H9 (cell line): ENCODE measurements at regions not wholly inside any gene's neighbourhood (a gene's known extent, or its start where the extent isn't known, plus 50 kb on each side); places are given as distances from the start of the nearest gene placed in this dataset.

Source experiments
- DNase-seq: peaks from one replicate; pipeline ENCODE4 v3.0.0-alpha.2; 2017
- H2AFZ ChIP-seq: one replicate; pipeline ENCODE4 v1.6.1; 2013; ENCODE audit warnings: mild to moderate bottlenecking, low read length, control low read depth, moderate library complexity
- H2AK5ac ChIP-seq: 2 replicates; pipeline ENCODE4 v1.6.1; 2013; ENCODE audit warnings: low read length, control low read depth, mixed read lengths; ENCODE audit not compliant: insufficient read length
- H2BK120ac ChIP-seq: one replicate; pipeline ENCODE4 v1.6.1; 2013; ENCODE audit warnings: low read depth, mild to moderate bottlenecking, low read length, control low read depth, inconsistent platforms; ENCODE audit not compliant: poor library complexity, severe bottlenecking
- H2BK12ac ChIP-seq: 2 replicates; pipeline ENCODE4 v1.6.1; 2013; ENCODE audit warnings: low read length, control low read depth, mixed read lengths, low read depth; ENCODE audit not compliant: insufficient read length
- H2BK15ac ChIP-seq: 2 replicates; pipeline ENCODE4 v1.6.1; 2013; ENCODE audit warnings: low read depth, low read length, control low read depth
- H2BK20ac ChIP-seq: one replicate; pipeline ENCODE4 v1.6.1; 2013; ENCODE audit warnings: low read depth, mild to moderate bottlenecking, low read length, control low read depth, inconsistent platforms; ENCODE audit not compliant: poor library complexity, severe bottlenecking
- H2BK5ac ChIP-seq: 2 replicates; pipeline ENCODE4 v1.6.1; 2013; ENCODE audit warnings: low read length, control low read depth, mixed read lengths; ENCODE audit not compliant: insufficient read length
- H3K14ac ChIP-seq: 2 replicates; pipeline ENCODE4 v1.6.1; 2013; ENCODE audit warnings: low read length, control low read depth; ENCODE audit not compliant: insufficient read depth
- H3K18ac ChIP-seq: 2 replicates; pipeline ENCODE4 v1.6.1; 2013; ENCODE audit warnings: low read depth, mild to moderate bottlenecking, mixed read lengths, low read length, control low read depth; ENCODE audit not compliant: insufficient read length
- H3K23ac ChIP-seq: 2 replicates; pipeline ENCODE4 v1.6.1; 2013; ENCODE audit warnings: low read length, control low read depth, mixed read lengths, low read depth; ENCODE audit not compliant: insufficient read length
- H3K23me2 ChIP-seq: 2 replicates; pipeline ENCODE4 v1.6.1; 2013; ENCODE audit warnings: low read depth, mild to moderate bottlenecking, mixed read lengths, low read length, control low read depth; ENCODE audit not compliant: insufficient read length, poor library complexity, severe bottlenecking
- H3K27ac ChIP-seq: 2 replicates; pipeline ENCODE4 v1.5.1; 2013; ENCODE audit warnings: low read length, control low read depth, mixed read lengths, low read depth; ENCODE audit not compliant: insufficient read length
- H3K27me3 ChIP-seq: 2 replicates; pipeline ENCODE4 v1.6.1; 2013; ENCODE audit warnings: low read length, control low read depth, inconsistent platforms; ENCODE audit not compliant: insufficient read depth
- H3K4ac ChIP-seq: 2 replicates; pipeline ENCODE4 v1.6.1; 2013; ENCODE audit warnings: low read depth, mild to moderate bottlenecking, control low read depth, inconsistent platforms, low read length, moderate library complexity
- H3K4me1 ChIP-seq: 2 replicates; pipeline ENCODE4 v1.6.1; 2013; ENCODE audit warnings: low read length, control low read depth, inconsistent platforms; ENCODE audit not compliant: insufficient read depth
- H3K4me2 ChIP-seq: 2 replicates; pipeline ENCODE4 v1.6.1; 2013; ENCODE audit warnings: low read length, control low read depth, mixed read lengths; ENCODE audit not compliant: insufficient read length, insufficient read depth
- H3K56ac ChIP-seq: 2 replicates; pipeline ENCODE4 v1.6.1; 2013; ENCODE audit warnings: low read depth, mild to moderate bottlenecking, mixed read lengths, low read length, control low read depth; ENCODE audit not compliant: insufficient read length
- H3K79me1 ChIP-seq: 2 replicates; pipeline ENCODE4 v1.6.1; 2013; ENCODE audit warnings: low read depth, mild to moderate bottlenecking, moderate library complexity, low read length, control low read depth, inconsistent platforms; ENCODE audit not compliant: insufficient read depth, poor library complexity, severe bottlenecking
- H3K79me2 ChIP-seq: 2 replicates; pipeline ENCODE4 v1.6.1; 2013; ENCODE audit warnings: low read length, control low read depth, inconsistent platforms; ENCODE audit not compliant: insufficient read depth
- H3K9ac ChIP-seq: 2 replicates; pipeline ENCODE4 v1.6.1; 2013; ENCODE audit warnings: low read length, control low read depth, mixed read lengths; ENCODE audit not compliant: insufficient read length; ENCODE audit errors: extremely low read depth
- H3K9me3 ChIP-seq: one replicate; pipeline ENCODE4 v1.6.1; 2013; ENCODE audit warnings: low read depth, low read length, inconsistent platforms; ENCODE audit not compliant: control insufficient read depth
- H3T11ph ChIP-seq: one replicate; pipeline ENCODE4 v1.6.1; 2013; ENCODE audit warnings: mild to moderate bottlenecking, low read length, control low read depth, inconsistent platforms
- H4K20me1 ChIP-seq: one replicate; pipeline ENCODE4 v1.6.1; 2013; ENCODE audit not compliant: control insufficient read depth, insufficient read length, insufficient read depth
- H4K5ac ChIP-seq: 2 replicates; pipeline ENCODE4 v1.6.1; 2013; ENCODE audit warnings: low read depth, mild to moderate bottlenecking, mixed read lengths, low read length, control low read depth; ENCODE audit not compliant: insufficient read length
- H4K8ac ChIP-seq: replicated peaks from 2 replicates; pipeline ENCODE4 v1.6.1; 2013; ENCODE audit warnings: low read length, control low read depth, mixed read lengths, low read depth; ENCODE audit not compliant: insufficient read length
- H4K91ac ChIP-seq: 2 replicates; pipeline ENCODE4 v1.6.1; 2013; ENCODE audit warnings: low read depth, mild to moderate bottlenecking, moderate library complexity, mixed read lengths, low read length, control low read depth; ENCODE audit not compliant: insufficient read length
- H3K27ac Mint-ChIP-seq, 3 experiments: 2 replicates in 2 of 3; 3 replicates in 1 of 3; pipeline ENCODE4 v1.8.0; 2020 to 2021; ENCODE audit warnings: mixed read lengths in 3 of 3, mild to moderate bottlenecking in 1 of 3, moderate library complexity in 1 of 3
- H3K27me3 Mint-ChIP-seq: 2 replicates; pipeline ENCODE4 v1.8.0; 2021; ENCODE audit warnings: low read depth, mild to moderate bottlenecking, moderate library complexity, mixed read lengths
- H3K36me3 Mint-ChIP-seq, 3 experiments: 2 replicates in 2 of 3; 3 replicates in 1 of 3; pipeline ENCODE4 v1.8.0; 2020 to 2021; ENCODE audit warnings: low read depth in 3 of 3, mixed read lengths in 3 of 3; ENCODE audit not compliant: insufficient read depth in 1 of 3
- H3K4me1 Mint-ChIP-seq, 2 experiments: 2 replicates each; pipeline ENCODE4 v1.8.0; 2020; ENCODE audit warnings: mixed read lengths in 2 of 2
- H3K4me3 Mint-ChIP-seq, 2 experiments: 2 replicates in 1 of 2; 3 replicates in 1 of 2; pipeline ENCODE4 v1.8.0; 2020 to 2021; ENCODE audit warnings: mild to moderate bottlenecking in 2 of 2, mixed read lengths in 2 of 2, moderate library complexity in 1 of 2
- H3K9me3 Mint-ChIP-seq, 2 experiments: 2 replicates in 1 of 2; 3 replicates in 1 of 2; pipeline ENCODE4 v1.8.0; 2020; ENCODE audit warnings: mild to moderate bottlenecking in 2 of 2, mixed read lengths in 2 of 2, moderate library complexity in 1 of 2
- CTCF ChIP-seq: fragments of 200-600 bp; sonication (generic); conservative IDR thresholded peaks from 3 replicates; pipeline ENCODE4 v1.8.0; 2021; ENCODE audit warnings: antibody characterized with exemption, mild to moderate bottlenecking
- WGBS: extraction: QIAGEN DNeasy Blood & Tissue Kit; methylation state at CpG from one replicate; pipeline ENCODE4 v1.1.7; 2013; ENCODE audit warnings: missing lambda C conversion rate, low lambda C conversion rate, mixed read lengths; ENCODE audit not compliant: insufficient read length; ENCODE audit errors: extremely low coverage; 5-methylcytosine and 5-hydroxymethylcytosine counted together

GRCh38 chr12:97276661-97277429 is 185.8 kb upstream of the RMST start:
- Histone ChIP-seq H2BK12ac (no peak overlapping the region), H4K91ac (no peak overlapping the region), H2BK120ac (no peak overlapping the region), H4K5ac (no peak overlapping the region), H3K79me1 (no peaks in the 10 kb centered on the region), H4K20me1 (no peaks in the 10 kb centered on the region), H3K14ac (no peak overlapping the region), H4K8ac (no peak overlapping the region), H3K27me3 (no peaks in the 10 kb centered on the region), H3K4ac (no peak overlapping the region), H2AK5ac (no peak overlapping the region), H2BK5ac (no peak overlapping the region), H3T11ph (no peak overlapping the region), H3K18ac (no peak overlapping the region), H2AFZ (no peak overlapping the region), H3K4me1 (peaks cover 6% of the 10 kb centered on the region; the same call in 1 of the 2 replicates), H3K23me2 (no peaks in the 10 kb centered on the region), H3K56ac (no peak overlapping the region), H2BK15ac (no peak overlapping the region), H3K27ac (no peak overlapping the region), H3K23ac (no peak overlapping the region), H2BK20ac (no peak overlapping the region), H3K9ac (no peak overlapping the region), H3K79me2 (no peaks in the 10 kb centered on the region), H3K4me2 (no peak overlapping the region), H3K9me3 (peaks cover 9% of the 10 kb centered on the region)
- Mint-ChIP-seq H3K27ac (peak overlapping the region in 1 of 3 experiments; percentile 87; a peak in 3 of 7 replicates), H3K4me3 (no peak overlapping the region), H3K4me1 (peaks cover 28 to 30% of the 10 kb centered on the region in 2 experiments), H3K27me3 (peaks cover 25% of the 10 kb centered on the region), H3K9me3 (peaks cover 6 to 7% of the 10 kb centered on the region in 2 experiments; a peak in 4 of 5 replicates), H3K36me3 (peaks cover 0 to 5% (median 2%) of the 10 kb centered on the region in 3 experiments; a peak in 3 of 7 replicates)
- DNase-seq = no peak
- no CpG with 5 or more reads among the region's 1 CpG for WGBS
- no peak for TF ChIP-seq CTCF
